Glutamatergic neuron (in vitro differentiated cells): ENCODE measurements at regions not wholly inside any gene's neighbourhood (a gene's known extent, or its start where the extent isn't known, plus 50 kb on each side); places are given as distances from the start of the nearest gene placed in this dataset.

Experiments
- DNase-seq: peaks from one replicate; pipeline ENCODE4 v3.0.0; 2022
- H3K27ac Mint-ChIP-seq: one replicate; pipeline ENCODE4 v1.8.0; 2020; ENCODE audit warnings: mild to moderate bottlenecking, mixed read lengths, inconsistent platforms; ENCODE audit not compliant: unreplicated experiment
- H3K27me3 Mint-ChIP-seq: one replicate; pipeline ENCODE4 v1.8.0; 2020; ENCODE audit warnings: mild to moderate bottlenecking, moderate library complexity, mixed read lengths, inconsistent platforms; ENCODE audit not compliant: unreplicated experiment
- H3K36me3 Mint-ChIP-seq: one replicate; pipeline ENCODE4 v1.8.0; 2020; ENCODE audit warnings: mild to moderate bottlenecking, mixed read lengths, inconsistent platforms; ENCODE audit not compliant: unreplicated experiment
- H3K4me1 Mint-ChIP-seq: one replicate; pipeline ENCODE4 v1.8.0; 2020; ENCODE audit warnings: mild to moderate bottlenecking, low read depth, mixed read lengths, inconsistent platforms; ENCODE audit not compliant: unreplicated experiment
- H3K4me3 Mint-ChIP-seq: one replicate; pipeline ENCODE4 v1.8.0; 2020; ENCODE audit warnings: mild to moderate bottlenecking, mixed read lengths, inconsistent platforms; ENCODE audit not compliant: unreplicated experiment
- H3K9me3 Mint-ChIP-seq: one replicate; pipeline ENCODE4 v1.8.0; 2020; ENCODE audit warnings: mild to moderate bottlenecking, moderate library complexity, mixed read lengths, inconsistent platforms; ENCODE audit not compliant: unreplicated experiment
- CTCF ChIP-seq: fragments of 200-600 bp; sonication (generic); IDR thresholded peaks from one replicate; pipeline ENCODE4 v1.5.0; 2021; ENCODE audit not compliant: partially characterized antibody, unreplicated experiment

- no peak for DNase-seq
- Mint-ChIP-seq H3K27ac (no peak overlapping the region), H3K27me3 (no peaks in the 10 kb centered on the region), H3K9me3 (peaks cover 2% of the 10 kb centered on the region), H3K4me1 (no peaks in the 10 kb centered on the region), H3K36me3 (peaks cover 4% of the 10 kb centered on the region), H3K4me3 (no peak overlapping the region)
- TF ChIP-seq CTCF: no peak
These were observed 178.3 kb upstream of the LRATD1 start for GRCh38 chr2:14454202-14454601.

GRCh38 chr2:14459786-14460325, 172.7 kb upstream of the LRATD1 start:
- DNase-seq: no peak
- no peak overlapping the region for H3K27ac Mint-ChIP-seq
- H3K4me1 Mint-ChIP-seq: no peaks in the 10 kb centered on the region
- peaks cover 2% of the 10 kb centered on the region for H3K9me3 Mint-ChIP-seq
- no peak overlapping the region for H3K4me3 Mint-ChIP-seq
- H3K36me3 Mint-ChIP-seq: peaks cover 4% of the 10 kb centered on the region
- H3K27me3 Mint-ChIP-seq: no peaks in the 10 kb centered on the region
- no peak for TF ChIP-seq CTCF

- DNase-seq: no peak
- H3K27ac Mint-ChIP-seq: no peak overlapping the region
- no peak for TF ChIP-seq CTCF
- no peaks in the 10 kb centered on the region for H3K9me3 Mint-ChIP-seq
- no peaks in the 10 kb centered on the region for H3K4me1 Mint-ChIP-seq
- no peak overlapping the region for H3K4me3 Mint-ChIP-seq
- H3K27me3 Mint-ChIP-seq: no peaks in the 10 kb centered on the region
- no peaks in the 10 kb centered on the region for H3K36me3 Mint-ChIP-seq
These were observed 156.5 kb upstream of the LRATD1 start for GRCh38 chr2:14475994-14476393.

GRCh38 chr2:14479486-14479885, 153.0 kb upstream of the LRATD1 start:
- no peak for DNase-seq
- no peak overlapping the region for H3K27ac Mint-ChIP-seq
- no peaks in the 10 kb centered on the region for H3K27me3 Mint-ChIP-seq
- H3K4me3 Mint-ChIP-seq: no peak overlapping the region
- no peaks in the 10 kb centered on the region for H3K9me3 Mint-ChIP-seq
- no peaks in the 10 kb centered on the region for H3K36me3 Mint-ChIP-seq
- H3K4me1 Mint-ChIP-seq: no peaks in the 10 kb centered on the region
- no peak for TF ChIP-seq CTCF

GRCh38 chr2:14480120-14480519, 152.4 kb upstream of the LRATD1 start:
- H3K4me1 Mint-ChIP-seq: no peaks in the 10 kb centered on the region
- no peaks in the 10 kb centered on the region for H3K27me3 Mint-ChIP-seq
- no peaks in the 10 kb centered on the region for H3K36me3 Mint-ChIP-seq
- no peak overlapping the region for H3K4me3 Mint-ChIP-seq
- no peak for TF ChIP-seq CTCF
- no peak for DNase-seq
- H3K27ac Mint-ChIP-seq: no peak overlapping the region
- H3K9me3 Mint-ChIP-seq: no peaks in the 10 kb centered on the region
